ENCODE measurements at regions not wholly inside any gene's neighbourhood (a gene's known extent, or its start where the extent isn't known, plus 50 kb on each side); places are given as distances from the start of the nearest gene placed in this dataset.

DNA sequence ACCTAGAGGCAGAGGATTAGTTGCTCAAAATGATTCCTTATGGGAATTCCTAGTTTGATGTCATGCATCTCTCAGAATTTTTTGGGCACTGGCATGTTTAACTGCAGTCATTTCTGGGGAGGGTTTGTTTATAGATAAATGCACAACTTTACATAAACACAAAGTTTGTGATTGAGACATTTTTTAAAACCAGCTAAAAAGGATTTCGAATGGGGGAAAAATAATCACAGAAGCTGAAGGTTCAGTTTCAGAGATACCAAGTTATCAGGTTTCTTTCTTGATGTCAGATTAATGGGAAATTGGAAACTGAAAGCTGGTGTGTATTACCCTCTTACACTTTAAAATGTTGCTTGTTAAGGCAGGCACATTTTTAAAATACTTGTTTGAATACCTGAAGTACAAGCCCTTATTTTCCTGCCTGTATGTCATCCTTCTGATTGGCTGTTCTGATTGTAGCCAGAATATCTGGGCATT, 72.1 kb downstream of the DISP1 start:
- TF ChIP-seq KLF16 (IDR thresholded peaks at IDR 0.05) (no peak), NR2F6 (CRISPR knock-in tag; IDR thresholded peaks at IDR 0.05) (no peak), ZNF384 (IDR thresholded peaks at IDR 0.05; ENCODE audit: low read depth, low read length) (no peak), TRIM24 (IDR thresholded peaks at IDR 0.05) (no peak)
- TF ChIP-seq, protein P1, sequence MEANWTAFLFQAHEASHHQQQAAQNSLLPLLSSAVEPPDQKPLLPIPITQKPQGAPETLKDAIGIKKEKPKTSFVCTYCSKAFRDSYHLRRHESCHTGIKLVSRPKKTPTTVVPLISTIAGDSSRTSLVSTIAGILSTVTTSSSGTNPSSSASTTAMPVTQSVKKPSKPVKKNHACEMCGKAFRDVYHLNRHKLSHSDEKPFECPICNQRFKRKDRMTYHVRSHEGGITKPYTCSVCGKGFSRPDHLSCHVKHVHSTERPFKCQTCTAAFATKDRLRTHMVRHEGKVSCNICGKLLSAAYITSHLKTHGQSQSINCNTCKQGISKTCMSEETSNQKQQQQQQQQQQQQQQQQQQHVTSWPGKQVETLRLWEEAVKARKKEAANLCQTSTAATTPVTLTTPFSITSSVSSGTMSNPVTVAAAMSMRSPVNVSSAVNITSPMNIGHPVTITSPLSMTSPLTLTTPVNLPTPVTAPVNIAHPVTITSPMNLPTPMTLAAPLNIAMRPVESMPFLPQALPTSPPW (CRISPR knock-in tag; IDR thresholded peaks at IDR 0.05) = no peak
